A549 (cell line): ENCODE measurements at regions not wholly inside any gene's neighbourhood (a gene's known extent, or its start where the extent isn't known, plus 50 kb on each side); places are given as distances from the start of the nearest gene placed in this dataset.

ENCODE experiments used
- CHD2 ChIP-seq: fragments of 150-350 bp; IDR thresholded peaks from 2 replicates; pipeline ENCODE4 v1.6.1; 2014; ENCODE audit warnings: low read length; ENCODE audit not compliant: partially characterized antibody
- EP300 ChIP-seq, 2 experiments: fragments of >200 bp; sonication (Bioruptor Twin); formaldehyde crosslinking; IDR thresholded peaks; 2 replicates in 1 of 2; 3 replicates in 1 of 2; pipeline ENCODE4 v1.6.1; 2016 to 2017
- PBX3 ChIP-seq: IDR thresholded peaks from 2 replicates; pipeline ENCODE4 v1.6.1; 2012
- TF ChIP-seq, protein P1 (sequence below): fragments of >200 bp; sonication (Bioruptor Twin); formaldehyde crosslinking; IDR thresholded peaks from 3 replicates; pipeline ENCODE4 v1.5.1; 2016

DNA sequence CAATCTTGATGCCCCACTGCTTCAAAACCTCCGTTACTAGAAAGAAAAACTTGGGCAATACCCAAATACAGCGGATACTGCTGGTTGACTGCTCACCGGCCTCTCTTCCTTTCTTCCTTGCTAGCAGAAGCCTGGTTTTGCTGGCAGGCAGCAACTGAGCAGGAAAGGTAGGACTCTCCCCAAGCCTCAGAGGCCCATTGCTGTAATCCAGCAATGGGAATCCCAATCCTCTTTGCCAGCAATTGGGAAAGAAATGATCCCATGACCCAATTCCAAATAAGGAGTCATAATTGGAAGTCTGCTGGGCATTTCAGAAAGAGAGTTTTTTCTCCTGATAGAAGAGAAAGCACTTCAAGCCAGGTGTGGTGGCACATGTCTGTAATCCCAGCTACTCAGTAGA, 394.5 kb downstream of the BCOR start:
- TF ChIP-seq EP300 (IDR thresholded peaks at IDR 0.05) (no peak), CHD2 (no peak), PBX3 (no peak)
- TF ChIP-seq, protein P1, sequence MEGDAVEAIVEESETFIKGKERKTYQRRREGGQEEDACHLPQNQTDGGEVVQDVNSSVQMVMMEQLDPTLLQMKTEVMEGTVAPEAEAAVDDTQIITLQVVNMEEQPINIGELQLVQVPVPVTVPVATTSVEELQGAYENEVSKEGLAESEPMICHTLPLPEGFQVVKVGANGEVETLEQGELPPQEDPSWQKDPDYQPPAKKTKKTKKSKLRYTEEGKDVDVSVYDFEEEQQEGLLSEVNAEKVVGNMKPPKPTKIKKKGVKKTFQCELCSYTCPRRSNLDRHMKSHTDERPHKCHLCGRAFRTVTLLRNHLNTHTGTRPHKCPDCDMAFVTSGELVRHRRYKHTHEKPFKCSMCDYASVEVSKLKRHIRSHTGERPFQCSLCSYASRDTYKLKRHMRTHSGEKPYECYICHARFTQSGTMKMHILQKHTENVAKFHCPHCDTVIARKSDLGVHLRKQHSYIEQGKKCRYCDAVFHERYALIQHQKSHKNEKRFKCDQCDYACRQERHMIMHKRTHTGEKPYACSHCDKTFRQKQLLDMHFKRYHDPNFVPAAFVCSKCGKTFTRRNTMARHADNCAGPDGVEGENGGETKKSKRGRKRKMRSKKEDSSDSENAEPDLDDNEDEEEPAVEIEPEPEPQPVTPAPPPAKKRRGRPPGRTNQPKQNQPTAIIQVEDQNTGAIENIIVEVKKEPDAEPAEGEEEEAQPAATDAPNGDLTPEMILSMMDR = no peak
